HG03439 (cell line): ENCODE measurements at regions not wholly inside any gene's neighbourhood (a gene's known extent, or its start where the extent isn't known, plus 50 kb on each side); places are given as distances from the start of the nearest gene placed in this dataset.
"Not testable (repeated sequence)": the region's sequence is repeated elsewhere in the genome, so short reads cannot be mapped to it uniquely, and the experiment has no call there.

Source experiments
- ATAC-seq: cut with Tn5 transposase; IDR thresholded peaks from one replicate; pipeline ENCODE4 v1.9.1; 2021; ENCODE audit warnings: mild to moderate bottlenecking, moderate library complexity; ENCODE audit not compliant: unreplicated experiment

DNA sequence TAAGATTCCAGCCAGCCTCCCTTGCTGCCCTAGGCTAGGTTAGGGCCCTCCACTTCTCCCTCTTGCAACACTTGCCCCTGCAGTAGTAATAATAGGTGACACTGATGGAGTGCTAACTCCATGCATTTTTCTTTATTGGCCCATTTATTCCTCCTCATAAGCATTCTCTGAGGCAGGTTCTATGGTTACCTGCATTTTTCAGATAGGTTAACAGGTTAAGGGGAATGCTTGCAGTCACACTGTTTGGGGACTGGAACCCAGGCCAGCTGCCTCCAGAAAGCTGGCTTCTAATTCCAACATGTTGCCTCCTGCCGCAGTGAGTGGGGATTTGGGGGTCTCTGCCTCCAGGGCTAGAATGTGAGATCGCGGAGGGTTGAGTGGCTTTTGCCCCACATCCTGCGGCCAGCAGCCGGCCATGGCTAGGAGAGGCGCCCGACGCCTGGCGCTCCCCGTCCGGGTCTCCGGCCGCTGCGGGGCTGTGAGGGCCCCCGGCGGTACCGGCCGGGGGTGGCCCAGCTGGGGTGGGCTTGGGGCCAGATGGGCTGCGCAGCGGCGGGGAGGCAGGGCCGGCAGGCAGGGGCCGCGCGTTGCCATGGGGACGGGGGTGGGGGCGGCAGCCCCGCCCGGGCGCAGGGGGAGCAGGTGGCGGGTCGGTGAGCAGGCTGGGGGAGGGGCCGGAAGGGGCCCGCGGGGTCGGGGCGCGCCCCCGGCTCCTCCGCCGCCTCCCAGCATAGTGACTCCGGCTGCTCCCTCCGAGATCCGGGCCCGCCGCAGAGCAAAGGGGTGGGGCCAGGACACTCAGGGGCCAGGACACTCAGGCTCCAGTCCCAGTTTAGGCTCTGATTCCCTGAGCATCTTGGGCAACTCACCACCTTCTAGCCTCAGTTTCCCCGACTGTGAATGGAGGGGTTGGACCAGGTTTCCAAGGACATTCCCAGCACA, 68.4 kb upstream of the SSBP3 start:
- no peak for ATAC-seq

DNA sequence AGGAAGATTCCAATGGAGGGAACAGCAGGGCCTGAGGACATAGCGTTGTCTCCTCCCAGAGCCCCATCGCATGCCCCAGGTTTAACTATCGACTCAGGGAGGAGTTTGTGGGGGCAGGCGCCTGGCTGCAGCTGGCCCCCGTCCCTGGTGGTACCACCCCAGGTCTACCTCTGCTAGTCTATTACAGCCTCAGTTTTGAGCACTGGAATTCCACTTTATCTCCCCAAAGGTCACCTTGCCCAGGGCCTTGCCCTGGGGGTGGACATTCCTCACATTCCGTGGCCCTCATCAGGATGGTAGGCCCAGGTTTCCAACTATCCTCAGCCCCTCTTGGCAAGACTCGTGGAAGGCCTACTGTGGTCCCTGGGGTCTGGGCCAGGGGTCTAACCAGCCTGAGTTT, 65.4 kb upstream of the SSBP3 start:
- no peak for ATAC-seq

DNA sequence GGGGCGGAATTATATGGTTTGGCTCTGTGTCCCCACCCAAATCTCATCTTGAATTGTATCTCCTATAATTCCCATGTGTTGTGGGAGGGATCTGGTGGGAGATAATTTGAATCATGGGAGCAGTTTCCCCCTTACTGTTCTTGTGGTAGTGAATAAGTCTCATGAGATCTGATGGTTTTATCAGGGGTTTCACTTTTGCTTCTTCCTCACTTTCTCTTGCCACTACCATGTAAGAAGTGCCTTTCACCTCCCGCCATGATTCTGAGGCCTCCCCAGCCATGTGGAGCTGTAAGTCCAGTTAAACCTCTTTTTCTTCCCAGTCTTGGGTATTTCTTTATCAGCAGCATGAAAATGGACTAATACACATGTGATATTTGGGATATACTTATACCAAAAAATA, 63.2 kb upstream of the SSBP3 start:
- ATAC-seq, result not testable (repeated sequence)

DNA sequence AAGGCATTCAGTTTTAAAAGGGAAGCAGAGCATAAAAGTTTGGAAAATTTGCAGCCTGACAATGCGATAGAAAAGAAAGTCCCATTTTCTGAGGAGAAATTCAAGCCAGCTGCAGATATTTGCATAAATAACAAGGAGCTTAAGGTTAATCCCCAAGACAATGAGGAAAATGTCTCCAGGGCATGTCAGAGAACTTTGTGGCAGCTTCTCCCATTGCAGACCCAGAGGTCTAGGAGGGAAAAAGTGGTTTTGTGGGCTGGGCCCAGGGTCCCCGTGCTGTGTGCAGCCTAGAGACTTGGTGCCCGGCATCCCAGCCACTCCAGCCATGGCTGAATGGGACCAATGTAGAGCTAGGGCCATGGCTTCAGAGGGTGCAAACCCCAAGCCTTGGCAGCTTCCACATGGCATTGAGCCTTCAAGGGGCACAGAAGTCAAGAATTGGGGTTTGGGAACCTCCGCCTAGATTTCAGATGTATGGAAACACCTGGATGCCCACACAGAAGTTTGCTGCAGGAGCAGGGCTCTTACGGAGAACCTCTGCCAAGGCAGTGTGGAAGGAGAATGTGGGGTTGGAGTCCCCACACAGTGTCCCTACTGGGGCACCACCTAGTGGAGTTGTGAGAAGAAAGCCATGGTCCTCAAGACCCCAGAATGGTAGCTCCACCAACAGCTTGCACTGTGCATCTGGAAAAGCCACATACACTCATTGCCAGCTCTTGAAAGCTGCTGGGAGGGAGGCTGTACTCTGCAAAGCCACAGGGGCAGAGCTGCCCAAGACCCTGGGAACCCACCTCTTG, 62.3 kb upstream of the SSBP3 start:
- ATAC-seq, result not testable (repeated sequence)

DNA sequence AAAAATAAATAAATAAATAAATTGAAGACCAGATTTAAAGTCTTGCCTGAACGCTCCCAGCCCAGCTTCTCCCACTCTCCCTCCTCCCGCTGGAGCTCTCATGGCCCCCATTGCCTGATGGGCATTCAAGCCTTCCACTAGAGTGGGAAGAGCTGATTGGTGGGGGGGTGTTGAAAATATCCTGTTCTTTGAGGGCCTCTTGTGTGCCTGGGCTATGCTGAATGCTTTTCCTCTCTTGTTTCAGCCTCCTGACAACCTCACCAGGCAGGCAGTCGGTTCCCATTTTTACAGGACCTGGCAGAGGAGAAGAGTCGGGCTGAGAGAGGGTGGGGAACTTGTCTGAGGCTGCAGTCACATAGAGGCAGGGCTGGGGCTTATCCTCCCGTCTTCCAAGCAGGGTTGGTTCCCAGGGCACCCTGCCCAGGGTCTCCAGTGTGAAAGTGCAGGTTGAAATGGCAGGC, 59.2 kb upstream of the SSBP3 start:
- ATAC-seq, result no peak

DNA sequence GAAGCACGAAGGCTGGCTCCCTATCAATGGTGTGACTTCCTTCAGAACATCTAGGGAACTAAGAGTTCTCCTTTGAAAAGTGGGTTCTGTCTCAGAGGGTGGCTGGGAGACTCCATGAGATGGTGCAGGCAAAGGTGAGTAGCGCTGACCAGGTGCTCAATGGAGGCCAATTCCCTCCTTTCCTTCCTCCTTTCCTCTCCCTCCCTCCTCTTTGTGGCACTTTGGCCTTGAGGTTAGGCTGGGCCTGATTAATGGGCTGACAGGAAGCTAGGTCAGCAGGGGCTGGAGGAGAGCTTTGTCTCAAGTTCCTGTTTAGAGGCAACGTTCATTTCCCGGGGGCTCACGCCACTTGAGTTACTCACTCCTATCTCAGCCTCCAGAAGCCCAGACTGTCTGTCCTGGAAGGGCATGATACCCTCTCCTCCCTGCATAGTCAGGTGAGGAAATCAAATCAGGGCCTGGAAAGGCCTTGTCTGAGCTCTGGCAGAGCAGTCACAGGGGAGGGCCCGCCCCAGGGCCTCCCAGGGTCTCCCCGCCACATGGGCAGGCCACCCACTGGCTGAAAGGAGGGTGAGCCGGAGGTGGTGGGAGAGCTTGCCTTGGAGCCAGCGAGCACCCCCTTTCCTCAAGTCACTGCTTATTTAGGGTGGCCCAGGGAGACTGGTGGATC, 58.4 kb upstream of the SSBP3 start:
- ATAC-seq, result no peak

DNA sequence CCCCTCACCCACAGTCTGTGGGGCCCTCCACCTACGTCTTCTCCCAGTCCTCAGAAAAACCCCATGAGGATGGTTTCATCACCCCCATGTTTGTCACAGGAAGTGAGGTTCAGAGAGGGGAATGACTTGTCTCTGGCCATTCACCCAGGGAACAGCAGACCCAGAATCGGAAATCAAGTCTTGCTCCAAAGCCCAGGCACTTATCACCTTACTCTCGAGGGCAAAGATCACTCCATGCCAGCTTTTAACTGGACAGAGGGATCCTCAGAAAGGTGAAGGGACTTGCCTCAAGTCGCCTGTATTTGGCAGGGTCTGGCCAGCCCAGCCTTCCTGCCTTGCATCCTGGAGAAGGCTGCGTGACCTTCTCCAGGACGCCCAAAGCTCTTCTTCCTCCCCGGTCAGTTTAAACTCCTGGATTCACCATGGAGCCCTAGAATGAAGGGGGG, 57.9 kb upstream of the SSBP3 start:
- no peak for ATAC-seq

DNA sequence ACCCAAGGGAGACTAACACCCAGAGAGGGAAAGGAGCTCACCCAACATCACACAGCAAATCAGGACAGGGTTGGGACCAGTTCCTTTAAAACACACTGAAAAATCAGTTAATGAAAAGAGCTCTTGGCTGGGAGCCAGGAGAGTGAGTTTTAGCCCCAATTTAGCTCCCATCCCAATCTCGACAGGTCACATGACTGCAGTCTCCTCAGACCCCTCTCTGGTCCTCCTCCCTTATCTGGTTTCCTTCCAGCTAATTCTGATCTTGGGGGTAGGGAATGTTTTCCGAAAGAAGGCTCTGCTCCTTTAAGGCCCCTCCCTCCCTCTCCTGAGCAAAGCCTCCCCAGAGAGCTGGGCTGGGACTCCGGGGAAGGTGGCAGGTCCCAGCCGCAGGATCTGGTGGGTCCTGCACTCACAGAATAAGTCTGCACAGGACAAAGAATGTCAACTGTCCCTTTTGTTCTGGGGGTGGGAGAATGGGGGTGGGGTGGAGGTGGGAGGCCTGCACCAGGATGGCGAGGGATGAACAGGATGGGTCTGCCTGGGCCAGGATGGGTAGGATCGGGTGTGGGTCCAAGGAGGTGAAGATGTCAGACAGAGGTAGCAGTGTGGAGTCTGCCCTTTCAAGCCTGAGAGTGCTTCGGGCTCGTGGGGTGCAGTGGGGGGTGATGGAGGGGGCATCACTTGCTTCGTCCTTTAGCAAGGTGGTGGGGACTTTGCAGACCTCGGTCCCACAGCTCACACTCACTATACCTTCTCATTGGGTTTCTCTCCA, 57.3 kb upstream of the SSBP3 start:
- no peak for ATAC-seq

DNA sequence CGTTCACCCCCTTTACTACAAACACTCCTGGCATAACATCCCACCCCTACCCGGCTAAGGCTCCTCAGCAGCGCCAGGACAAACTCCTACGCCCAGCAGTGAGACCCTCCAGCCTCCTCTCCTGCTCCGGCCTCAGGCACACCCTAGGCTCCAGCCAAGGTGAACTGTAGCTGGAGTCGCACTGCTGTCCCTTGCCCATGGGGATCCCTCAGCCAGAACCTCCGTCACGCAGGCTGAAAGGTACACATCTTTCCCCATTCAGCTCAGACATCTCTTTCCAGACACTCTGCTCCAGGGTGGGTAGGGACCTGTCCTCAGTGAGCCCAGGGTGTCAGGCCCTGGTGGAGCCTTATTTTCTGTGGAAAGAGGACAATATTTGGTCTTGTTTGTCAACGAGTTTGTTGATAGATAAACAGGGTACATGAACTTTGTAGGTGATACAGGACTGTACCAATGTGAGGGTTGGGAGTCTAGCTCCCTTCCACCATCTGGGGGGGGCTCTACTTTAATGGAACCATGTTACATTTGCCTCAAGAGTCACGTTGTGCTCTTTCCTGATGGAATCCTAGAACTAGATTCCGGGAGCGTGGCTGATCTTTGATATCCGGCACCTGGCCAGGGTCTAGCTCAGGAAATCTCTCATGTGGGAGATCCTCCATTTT, 56.5 kb upstream of the SSBP3 start:
- no peak for ATAC-seq

DNA sequence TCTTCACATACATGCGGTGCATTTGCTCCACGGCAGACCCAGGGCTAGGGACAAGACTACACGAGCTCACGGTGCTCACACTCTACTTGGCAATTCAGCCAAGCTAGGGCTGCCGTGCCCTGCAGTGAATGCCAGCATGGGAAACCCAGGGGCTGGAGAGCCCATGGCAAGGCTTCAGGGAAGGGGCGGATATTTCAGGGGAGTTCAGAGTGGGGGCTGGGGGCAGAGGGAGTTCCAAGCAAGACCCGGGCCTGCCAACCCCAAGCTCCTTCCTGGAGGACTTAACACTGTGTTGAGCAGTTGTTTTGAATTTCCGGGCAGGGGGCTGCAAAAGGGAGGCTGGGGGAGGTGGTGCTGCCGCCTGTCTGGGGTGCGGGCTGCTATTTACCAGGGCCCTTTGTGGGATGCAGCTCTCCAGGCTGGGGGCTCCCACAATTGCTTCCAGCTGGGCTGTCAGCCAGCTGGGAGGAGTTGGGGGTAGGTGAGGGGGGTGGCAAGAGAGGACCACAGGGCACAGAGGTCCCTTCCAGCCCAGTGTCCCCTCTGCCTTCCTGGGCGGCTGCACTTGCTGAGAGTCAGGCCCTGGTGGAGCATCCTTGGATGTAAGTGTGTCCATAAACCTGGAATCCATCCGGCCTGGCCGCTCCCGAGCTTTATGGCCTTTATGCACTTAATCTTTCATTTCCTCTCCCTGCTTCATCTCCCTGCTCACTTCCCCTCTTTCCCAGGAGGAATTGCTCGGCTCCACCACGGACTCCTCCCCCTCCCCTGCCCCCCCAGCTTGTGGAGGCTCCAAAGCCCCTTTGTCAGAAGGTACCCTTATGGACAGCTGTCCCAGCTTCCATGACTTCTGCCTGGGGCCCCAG, 55.8 kb upstream of the SSBP3 start:
- ATAC-seq, result no peak

DNA sequence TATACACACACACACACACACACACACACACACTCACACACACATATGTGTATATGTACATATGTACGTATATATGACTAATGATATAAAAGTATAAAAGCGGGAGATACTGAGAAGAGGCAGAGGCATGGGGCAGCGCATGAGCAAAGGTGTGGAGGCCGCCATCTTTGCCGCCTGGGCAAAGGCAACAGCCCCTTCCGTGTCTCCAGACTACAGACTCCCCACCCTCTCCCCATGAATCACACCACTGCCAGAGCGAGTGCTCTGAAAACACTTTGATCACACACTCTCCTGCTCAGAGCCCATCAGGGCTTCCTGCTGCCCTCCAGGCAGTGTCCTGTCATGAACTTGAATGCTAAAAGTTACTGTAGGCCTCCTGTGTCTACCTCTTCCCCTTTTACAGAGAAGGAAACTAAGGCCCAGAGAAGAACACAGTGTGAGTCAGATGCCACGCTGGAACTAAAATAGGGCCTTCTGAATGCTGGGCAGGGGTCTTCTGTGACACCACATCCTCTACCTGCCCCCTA, 54.7 kb upstream of the SSBP3 start:
- no peak for ATAC-seq

DNA sequence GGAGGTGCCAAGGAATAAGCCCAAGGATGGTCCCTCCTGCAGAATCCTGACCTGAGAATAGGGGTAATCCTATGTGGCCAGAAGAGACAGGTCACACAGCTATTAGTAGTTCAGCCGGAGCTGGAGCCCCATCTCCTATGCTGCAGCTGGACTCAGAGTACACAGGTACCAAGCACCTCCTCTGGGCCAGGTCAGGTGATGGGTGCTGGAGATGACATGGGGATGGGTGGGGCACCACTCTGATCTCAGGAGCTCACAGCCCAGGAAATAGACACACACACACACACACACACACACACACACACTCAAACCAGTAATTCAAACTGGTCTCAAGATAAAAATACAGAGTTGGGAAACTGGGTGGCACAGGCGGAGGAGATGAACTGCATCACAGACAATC, 54.2 kb upstream of the SSBP3 start:
- no peak for ATAC-seq

DNA sequence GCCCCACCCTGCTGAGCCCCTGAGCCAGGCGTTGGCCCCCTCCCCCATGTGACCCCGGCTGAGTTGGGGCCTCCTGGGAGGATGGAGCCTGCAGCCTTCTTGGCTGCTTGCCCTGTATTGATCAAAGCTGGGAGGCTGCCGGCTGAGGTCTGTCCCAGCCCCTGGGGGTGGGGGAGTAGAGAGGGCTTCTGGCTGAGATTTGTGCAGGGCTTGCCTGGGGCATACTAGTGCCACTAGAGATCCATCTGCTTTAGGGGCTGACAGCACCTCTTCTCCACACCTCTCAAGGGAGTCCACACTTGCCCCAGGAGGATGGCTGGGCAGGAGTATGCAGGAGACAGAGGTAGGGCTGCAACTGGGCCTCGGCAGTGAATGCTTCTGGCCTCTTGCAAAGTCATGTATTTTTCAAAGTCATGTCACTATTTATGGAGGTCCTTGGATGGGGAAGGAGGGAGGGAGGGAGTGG, 53.6 kb upstream of the SSBP3 start:
- ATAC-seq, result no peak

DNA sequence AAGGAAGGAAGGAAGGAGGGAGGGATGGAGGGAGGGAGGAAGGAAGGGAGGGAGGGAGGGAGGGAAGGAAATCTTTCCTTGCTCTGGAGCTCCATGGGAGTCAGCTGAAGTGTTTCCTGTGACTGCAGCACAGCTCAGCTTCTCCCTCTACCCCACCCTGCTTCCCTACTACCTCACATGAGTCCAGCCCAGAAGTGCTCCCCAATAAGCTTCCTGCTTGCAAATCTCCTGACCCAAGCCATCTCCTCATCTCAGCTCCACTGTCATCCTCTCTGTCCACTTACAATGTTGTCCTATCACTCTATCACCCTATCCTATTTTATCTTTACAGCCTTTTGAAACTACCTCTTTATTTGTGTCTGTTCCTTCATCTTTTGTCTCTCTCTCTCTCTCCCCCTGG, 52.9 kb upstream of the SSBP3 start:
- no peak for ATAC-seq

DNA sequence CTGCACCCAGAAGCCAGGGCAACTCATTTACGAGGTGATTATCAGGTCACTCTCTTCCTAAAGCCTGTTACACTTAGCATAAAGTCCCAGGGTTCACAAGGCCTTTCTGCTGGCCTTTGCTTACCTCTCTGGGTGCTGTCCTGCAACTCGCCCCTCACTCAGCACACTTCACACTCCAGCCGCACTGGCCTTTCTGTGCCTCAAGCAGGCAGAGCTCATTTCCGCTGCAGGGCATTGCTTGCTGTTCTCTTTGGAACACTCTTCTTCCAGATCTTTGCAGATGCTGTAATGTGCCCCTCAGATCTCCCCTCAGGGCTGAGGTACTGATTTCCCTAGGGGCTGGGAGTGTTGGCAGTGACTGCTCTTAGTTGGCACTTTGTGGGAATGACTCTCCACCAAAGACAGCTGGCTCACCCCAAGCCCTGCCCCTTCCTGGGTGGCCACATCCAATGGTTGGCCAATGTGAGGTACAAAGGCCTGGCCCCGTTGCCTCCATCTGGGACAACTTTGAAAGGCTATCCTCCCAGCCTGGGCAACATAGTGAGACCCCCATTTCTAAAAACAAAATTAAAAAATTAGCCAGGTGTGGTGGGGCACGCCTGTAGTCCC, 50.8 kb upstream of the SSBP3 start:
- no peak for ATAC-seq

DNA sequence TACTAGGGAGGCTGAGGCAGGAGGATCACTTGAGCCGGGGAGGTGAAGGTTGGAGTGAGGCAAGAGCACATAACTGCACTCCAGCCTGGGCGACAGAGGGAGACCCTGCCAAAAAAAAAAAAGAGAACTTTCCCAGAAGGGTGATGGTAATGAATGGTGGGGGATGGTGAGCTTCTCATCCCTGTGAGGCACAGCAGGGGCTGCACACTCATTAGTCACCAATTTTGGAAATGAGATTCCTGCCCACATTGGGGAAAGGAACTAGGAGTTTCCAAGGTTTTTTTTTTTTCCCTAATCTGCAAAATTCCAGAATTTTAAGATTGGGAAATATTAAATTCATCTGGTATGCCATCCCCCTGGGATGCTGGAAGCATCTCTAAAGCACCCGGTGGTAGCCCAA, 50.2 kb upstream of the SSBP3 start:
- no peak for ATAC-seq
